Medulla oblongata (tissue), 1 donor: ENCODE measurements at regions not wholly inside any gene's neighbourhood (a gene's known extent, or its start where the extent isn't known, plus 50 kb on each side); places are given as distances from the start of the nearest gene placed in this dataset.

ENCODE experiments used
- DNase-seq: peaks from one replicate; pipeline ENCODE4 v3.0.0-alpha.2; 2015; ENCODE audit errors: extremely low spot score

DNA sequence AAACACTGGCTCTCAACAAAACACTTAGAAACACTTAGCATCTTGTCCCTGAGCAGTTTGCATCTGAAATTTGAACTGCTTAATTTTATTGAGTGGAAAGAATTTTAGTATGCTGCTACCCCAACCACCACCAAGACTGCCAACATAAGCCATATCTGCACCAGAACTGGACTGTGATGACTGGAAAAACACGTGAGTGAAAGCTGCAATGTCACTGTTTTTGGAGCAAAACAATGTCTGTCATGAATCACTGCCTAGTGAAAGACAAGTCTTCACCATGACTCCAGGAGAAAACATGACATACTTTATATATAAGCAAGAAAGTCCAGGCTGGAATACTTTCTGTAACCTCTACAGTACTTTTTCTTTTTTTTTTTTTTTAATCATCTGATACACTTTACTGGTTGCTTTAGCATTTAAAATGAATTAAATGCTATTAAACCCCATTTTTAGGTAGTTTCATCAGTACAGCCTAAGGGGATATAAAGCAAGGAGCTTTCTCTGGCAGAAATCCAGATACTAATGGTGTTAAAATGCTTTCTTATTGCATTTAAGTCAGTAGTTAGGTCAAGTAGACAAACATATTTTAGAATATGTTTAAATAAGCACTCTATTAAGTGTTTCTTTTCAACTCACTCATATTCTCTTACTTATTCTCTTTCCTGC lies 2129.4 kb upstream of the PIK3C3 start:
- no peak for DNase-seq

GRCh38 chr18:39806525-39806924 lies 2148.5 kb upstream of the PIK3C3 start:
- no peak for DNase-seq

- no peak for DNase-seq
Measured at GRCh38 chr18:39805218-39805617, 2149.8 kb upstream of the PIK3C3 start.

DNA sequence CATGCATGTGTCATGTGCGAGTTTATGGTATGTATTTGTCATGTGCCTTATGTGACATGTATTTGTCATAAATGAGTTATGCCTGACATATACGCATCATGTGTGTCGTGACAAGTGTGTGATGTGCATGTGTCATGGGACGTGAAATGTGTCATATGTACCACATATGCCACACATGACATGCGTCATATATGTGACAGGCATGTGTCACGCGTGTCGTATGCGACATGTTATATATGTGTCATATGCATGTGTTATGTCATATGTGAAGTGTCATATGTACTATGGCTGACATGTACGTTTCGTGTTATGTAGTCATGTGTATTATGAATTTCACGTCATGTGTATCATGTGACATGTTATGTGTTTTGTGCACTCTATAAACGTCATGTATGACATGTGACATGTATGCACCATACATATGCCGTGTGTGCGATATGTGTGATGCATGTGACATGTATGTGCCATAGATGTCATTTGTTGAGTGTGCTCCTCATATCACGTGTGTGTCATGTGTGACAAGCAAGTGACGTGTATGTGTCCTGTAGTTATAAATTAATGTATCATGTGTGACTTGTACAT lies 2152.3 kb upstream of the PIK3C3 start:
- DNase-seq: no peak

DNA sequence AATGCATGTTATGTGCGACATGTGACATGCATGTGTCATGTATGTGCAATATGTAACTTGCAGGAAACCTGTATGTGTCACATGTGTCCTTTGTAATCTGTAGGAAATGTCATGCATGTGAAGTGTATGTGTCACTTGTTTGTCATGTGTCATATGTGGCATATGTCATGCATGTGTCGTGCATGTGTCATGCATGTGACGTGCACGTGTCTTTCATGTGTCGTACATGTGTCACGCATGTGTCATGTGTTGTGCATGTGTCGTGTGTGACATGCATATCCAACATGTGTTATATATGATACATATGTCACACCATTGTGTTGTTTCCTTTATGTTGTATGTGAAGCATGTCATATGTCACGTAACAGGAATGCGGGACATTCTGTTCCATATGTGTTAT lies 2153.2 kb upstream of the PIK3C3 start:
- no peak for DNase-seq

DNA sequence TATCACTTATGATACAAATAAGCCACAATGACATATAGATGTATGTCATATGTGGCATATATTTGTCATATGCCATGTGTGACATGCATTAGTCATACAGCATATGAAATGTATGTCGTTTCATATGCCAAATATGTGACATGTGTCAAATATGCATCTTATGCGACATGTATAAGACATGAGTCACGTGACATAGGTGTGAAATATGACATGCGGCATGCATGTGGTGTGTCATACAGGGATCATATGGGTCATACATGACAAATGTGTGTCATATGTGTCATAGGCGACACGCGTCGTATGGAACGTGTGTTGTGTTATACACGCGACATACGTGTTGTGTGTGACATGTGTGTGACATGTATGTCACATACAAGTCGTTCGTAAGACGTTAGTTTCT lies 2154.0 kb upstream of the PIK3C3 start:
- DNase-seq: no peak

GRCh38 chr18:39799006-39799405 lies 2156.0 kb upstream of the PIK3C3 start:
- no peak for DNase-seq

DNA sequence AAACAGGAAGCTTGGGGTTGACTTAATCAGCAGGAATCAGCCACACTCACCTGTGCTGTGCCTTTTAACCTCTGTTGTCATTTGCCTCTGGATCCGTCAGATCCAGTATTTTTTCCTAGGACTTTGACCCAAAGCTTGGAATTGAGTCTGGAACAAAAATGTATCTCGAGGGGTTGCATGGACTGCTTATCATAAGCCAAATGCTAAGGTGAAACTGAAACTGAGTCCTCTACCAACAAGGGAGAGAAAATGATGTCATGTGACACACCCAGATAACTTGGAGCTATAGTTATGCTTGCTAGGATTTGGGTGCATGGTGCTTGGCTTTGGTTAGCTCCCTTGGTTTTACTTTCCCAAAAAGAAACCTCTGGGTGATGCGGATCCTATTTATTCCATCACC lies 2158.6 kb upstream of the PIK3C3 start:
- DNase-seq: no peak

DNA sequence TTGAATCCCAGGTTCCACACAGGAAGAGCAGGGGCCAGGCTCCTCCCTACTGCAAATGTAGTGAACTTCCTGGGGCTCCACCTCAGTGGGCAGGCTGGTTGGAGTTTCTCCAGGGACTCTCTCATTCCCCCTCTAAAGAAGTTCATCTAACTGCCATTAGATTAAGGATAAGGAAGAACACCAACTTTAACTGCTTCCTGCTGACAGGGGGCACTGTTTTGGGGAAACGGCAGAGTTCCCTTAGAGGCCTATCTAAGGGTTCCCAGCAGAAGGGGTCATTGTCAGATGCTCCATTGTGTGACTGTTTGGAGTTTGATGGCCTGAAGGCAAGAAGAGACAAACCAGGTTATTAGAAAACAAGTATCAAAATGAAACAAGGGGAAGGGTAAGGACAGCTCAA lies 2159.7 kb upstream of the PIK3C3 start:
- no peak for DNase-seq

GRCh38 chr18:39793609-39794008 lies 2161.4 kb upstream of the PIK3C3 start:
- DNase-seq: no peak

GRCh38 chr18:39788383-39788782 lies 2166.7 kb upstream of the PIK3C3 start:
- no peak for DNase-seq

- no peak for DNase-seq
Measured at GRCh38 chr18:39786477-39786876, 2168.6 kb upstream of the PIK3C3 start.

DNA sequence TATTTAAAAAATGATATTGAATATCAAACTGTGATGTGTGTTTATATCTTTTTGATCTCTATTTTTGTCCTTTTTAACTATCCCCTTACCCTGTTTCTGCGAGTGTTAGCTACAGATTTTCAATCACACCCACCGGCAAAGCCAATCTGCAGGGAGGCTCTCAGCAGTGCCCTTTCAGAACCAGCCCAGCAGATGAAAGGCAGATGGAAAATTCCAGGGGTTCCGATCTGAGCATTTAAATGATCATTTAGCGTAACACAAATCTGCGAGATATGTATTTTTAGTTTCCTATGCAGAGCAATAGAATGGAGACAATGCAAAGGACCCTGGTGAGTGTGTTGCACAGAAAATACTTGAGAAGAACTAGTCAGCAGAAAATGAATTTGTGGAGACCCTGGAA lies 2170.5 kb upstream of the PIK3C3 start:
- no peak for DNase-seq

GRCh38 chr18:39781565-39781964 lies 2173.5 kb upstream of the PIK3C3 start:
- DNase-seq: peak; percentile 27

DNA sequence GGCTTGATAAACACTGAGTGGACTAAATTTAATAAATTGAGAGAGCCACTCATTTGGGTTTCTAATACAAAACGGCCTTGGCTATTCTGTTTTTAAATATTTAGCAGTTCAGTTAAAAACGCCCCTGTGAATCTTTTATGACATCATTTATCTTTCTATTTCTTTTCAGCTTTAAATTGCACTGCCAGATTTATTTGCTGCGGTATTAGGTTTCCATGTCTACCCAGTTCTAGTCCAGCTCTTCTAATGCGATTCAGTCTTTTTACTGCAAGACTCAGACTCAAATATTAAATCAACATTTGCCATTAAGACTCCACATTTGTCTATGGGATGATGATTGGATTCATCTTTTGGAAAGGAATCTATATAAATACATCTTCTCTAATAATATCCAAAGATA lies 2174.3 kb upstream of the PIK3C3 start:
- DNase-seq: no peak

- DNase-seq: no peak
Measured at GRCh38 chr18:39779926-39780325, 2175.1 kb upstream of the PIK3C3 start.

GRCh38 chr18:39776766-39777165 lies 2178.3 kb upstream of the PIK3C3 start:
- no peak for DNase-seq

- DNase-seq: no peak
Measured at GRCh38 chr18:39774957-39775598, 2180.0 kb upstream of the PIK3C3 start.

DNA sequence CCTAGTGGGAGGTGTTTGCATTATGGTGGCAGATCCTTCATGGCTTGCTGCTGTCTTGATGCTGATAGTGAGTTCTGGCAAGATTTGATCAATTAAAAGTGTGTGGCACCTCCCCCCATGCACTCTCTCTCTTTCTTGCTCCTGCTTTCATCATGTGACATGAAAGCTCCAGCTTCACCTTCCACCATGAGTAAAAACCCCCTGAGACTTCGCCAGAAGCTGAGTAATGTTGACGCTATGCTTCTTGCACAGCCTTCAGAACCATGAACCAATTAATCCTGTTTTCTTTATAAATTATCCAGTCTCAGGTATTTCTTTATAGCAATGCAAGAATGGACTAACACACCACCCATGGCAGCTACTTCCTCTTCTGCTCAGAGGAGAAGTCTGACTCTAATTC lies 2181.4 kb upstream of the PIK3C3 start:
- DNase-seq: no peak

DNA sequence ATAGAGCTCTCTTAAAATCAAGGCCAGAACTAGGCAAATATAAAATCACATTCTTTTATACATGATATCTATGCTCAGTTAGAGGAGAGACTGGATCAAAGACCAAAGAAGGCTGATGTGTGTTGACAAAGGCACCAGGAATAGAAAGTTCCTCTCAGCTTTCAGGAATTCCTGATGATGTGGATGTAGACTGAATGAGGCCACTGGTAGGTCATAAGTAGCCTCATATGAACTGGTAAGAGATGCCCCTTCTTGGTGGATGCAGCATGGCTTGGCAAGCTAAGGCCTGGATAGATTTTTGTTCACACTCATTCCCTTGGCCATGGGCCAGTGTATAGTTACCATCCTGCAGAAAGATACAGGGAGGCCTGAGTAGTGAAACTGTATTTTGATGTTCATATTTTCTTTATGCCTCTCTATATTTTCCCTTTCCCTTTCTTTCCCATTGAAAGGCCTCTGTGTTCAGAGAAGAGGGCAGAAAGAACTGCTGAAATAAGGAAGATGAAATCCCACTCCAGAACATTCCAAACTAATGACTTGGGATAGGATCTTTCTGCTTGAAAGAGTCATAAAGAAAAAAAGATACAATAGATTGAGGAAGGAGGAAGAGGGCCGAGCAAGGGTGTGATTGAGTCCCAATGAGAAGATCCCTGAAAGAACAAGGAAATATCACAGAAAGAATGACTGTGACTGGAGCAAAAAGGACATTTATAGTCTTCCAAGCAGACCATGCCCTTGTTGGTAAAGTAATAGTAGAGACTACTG lies 2182.7 kb upstream of the PIK3C3 start:
- no peak for DNase-seq

DNA sequence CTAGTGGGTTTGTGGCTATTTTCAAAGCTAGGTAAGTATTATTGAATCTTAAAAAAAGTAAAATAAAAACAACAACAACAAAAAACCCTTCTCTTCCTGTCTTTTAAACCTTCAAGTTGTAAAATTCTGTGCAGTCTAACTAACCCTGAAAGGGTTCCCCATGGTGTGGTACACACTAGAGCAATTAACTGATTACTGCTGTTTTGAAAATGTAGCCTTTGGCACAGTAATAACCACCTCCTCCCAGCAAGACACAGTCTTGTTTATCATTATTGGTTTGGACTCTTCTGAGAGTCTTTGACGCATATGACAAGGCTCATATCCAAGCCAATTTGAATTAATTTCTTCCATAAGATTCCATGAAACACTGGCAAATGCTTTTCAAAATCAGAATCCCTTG lies 2184.6 kb upstream of the PIK3C3 start:
- no peak for DNase-seq

GRCh38 chr18:39764873-39765272 lies 2190.2 kb upstream of the PIK3C3 start:
- no peak for DNase-seq

DNA sequence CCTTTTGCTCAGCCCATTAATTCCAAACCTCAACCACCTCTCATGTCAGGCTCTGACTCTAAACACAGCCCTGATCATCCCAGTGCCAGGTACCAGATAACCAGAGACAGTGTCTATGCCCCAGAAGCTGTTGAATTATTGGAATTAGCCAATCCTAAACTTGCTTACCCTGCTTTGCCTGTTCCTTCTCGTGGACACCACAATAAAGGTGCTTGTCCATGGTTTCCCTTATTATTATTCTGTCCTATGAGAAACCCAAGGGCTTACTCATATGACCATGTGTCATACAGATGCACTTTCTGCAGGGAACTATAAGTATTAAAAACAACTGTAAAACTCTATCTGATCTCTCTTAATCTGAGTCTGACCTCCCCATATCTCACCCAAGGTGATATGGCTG lies 2193.8 kb upstream of the PIK3C3 start:
- DNase-seq: no peak
